Bronchial epithelial cell (primary cell): ENCODE measurements at regions not wholly inside any gene's neighbourhood (a gene's known extent, or its start where the extent isn't known, plus 50 kb on each side); places are given as distances from the start of the nearest gene placed in this dataset.

Source experiments
- DNase-seq: peaks from one replicate; pipeline ENCODE4 v3.0.0-alpha.2; 2010; ENCODE audit warnings: low read depth
- FAIRE-seq: peaks from 2 replicates; lab custom pipeline; 2011; peaks lifted over from hg19 to GRCh38; lab: Jason Lieb, UNC
- H3K27me3 ChIP-seq: 2 replicates; pipeline ENCODE4 v1.5.1; 2011; ENCODE audit warnings: low read length; ENCODE audit not compliant: control insufficient read depth, insufficient read depth
- H3K36me3 ChIP-seq: 2 replicates; pipeline ENCODE4 v1.5.1; 2011; ENCODE audit warnings: low read length; ENCODE audit not compliant: control insufficient read depth, insufficient read depth
- H3K4me3 ChIP-seq: 2 replicates; pipeline ENCODE4 v1.5.1; 2011; ENCODE audit warnings: mild to moderate bottlenecking, low read depth, low read length, control low read depth
- CTCF ChIP-seq: IDR thresholded peaks from 2 replicates; pipeline ENCODE4 v1.5.1; 2011; ENCODE audit warnings: mild to moderate bottlenecking, moderate library complexity, low read length, control low read depth, inconsistent platforms; ENCODE audit not compliant: insufficient read depth, severe bottlenecking

DNA sequence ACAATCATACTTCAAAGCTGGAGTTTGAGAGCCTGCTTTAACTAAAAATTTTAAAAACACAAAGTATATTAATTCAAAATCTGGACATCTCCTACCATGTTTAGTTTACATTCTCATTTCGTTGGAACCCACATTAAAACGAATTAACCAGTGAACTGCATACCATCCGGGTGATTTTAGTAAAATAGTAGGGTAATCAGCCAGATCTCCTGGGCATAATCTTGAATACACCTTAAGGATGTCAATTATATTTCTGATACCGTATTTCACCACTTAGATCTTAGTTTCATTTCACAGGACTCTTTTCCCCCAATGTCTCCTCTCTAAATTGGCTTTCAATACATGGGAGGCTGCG, 175.6 kb upstream of the PFKP start:
- no peaks in the 10 kb centered on the region for H3K27me3 ChIP-seq

GRCh38 chr10:2891073-2891769, 176.1 kb upstream of the PFKP start:
- DNase-seq, result no peak
- H3K4me3 ChIP-seq, result no peak overlapping the region
- H3K36me3 ChIP-seq, result no peaks in the 10 kb centered on the region
- no peaks in the 10 kb centered on the region for H3K27me3 ChIP-seq
- no peak for TF ChIP-seq CTCF
- no peak for FAIRE-seq

More for the DNA sequence above, 175.6 kb upstream of the PFKP start:
- DNase-seq (no peak), FAIRE-seq (no peak)
- H3K36me3 ChIP-seq, result no peaks in the 10 kb centered on the region
- no peak overlapping the region for H3K4me3 ChIP-seq
- TF ChIP-seq CTCF, result no peak

- no peak for FAIRE-seq
- Histone ChIP-seq H3K4me3 (no peak overlapping the region), H3K36me3 (no peaks in the 10 kb centered on the region), H3K27me3 (no peaks in the 10 kb centered on the region)
- DNase-seq, result no peak
- no peak for TF ChIP-seq CTCF
Measured at GRCh38 chr10:2890093-2890492, 177.3 kb upstream of the PFKP start.

DNA sequence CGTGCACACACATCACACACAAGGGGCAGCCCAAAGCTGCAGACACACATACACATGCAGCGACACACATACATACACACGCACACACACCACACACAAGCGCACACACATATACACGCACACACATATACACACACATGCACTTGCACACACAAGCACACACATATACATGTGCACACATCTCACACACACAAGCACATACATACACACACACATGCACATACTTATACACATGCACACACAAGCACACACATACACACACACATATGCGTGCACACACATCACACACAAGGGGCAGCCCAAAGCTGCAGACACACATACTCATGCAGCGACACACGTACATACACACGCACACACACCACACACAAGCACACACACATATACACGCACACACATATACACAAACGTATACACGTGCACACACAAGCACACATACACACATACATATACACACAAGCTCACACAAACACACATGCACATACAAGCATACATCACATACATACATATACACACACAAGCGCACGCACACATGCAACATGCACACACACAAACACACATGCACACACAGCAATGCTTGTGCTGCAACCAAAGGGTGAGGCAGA, 178.8 kb upstream of the PFKP start:
- TF ChIP-seq CTCF, result no peak
- no peaks in the 10 kb centered on the region for H3K27me3 ChIP-seq
- FAIRE-seq (peak; percentile 99), DNase-seq (no peak)
- no peak overlapping the region for H3K4me3 ChIP-seq
- H3K36me3 ChIP-seq, result no peaks in the 10 kb centered on the region

DNA sequence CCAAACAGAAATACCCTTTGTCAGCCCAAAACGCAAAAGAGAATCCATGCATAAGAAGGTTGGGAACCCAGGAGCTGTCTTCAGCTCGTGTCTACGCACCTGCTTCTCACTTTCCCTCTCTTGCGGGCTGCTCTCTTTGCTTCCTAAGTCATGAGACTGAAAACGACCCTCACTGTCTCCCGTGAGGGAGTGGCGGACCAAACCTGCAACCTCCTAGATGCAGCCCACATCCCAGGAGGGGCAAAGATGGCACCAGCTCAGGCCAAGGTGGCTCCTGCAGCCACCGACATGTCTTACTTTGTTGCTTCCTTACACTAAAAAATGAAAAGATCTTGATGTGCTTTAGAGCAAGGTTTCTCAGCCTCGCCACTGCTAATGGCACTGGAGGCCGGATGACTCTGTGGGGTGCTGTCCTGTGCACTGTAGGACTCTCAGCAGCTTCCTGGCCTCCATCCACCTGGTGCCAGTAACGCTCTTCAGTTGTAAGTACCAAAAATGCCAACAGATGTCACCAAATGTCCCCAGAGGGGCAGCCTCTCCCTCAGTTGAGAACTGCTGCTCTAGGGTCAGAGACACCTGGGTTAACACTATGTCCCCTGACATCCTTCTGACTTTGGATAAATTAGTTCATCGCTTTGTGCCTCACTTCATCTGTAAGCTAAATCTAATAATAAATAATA, 179.8 kb upstream of the PFKP start:
- no peak overlapping the region for H3K4me3 ChIP-seq
- FAIRE-seq, result no peak
- H3K27me3 ChIP-seq, result no peaks in the 10 kb centered on the region
- DNase-seq, result no peak
- no peaks in the 10 kb centered on the region for H3K36me3 ChIP-seq
- TF ChIP-seq CTCF, result no peak
